Rectal smooth muscle tissue (tissue), 1 donor: ENCODE measurements at regions not wholly inside any gene's neighbourhood (a gene's known extent, or its start where the extent isn't known, plus 50 kb on each side); places are given as distances from the start of the nearest gene placed in this dataset.

ENCODE experiments used
- H3K27ac ChIP-seq: one replicate; pipeline ENCODE4 v1.7.0; 2013; ENCODE audit warnings: low read depth, low read length, inconsistent platforms
- H3K27me3 ChIP-seq: one replicate; pipeline ENCODE4 v1.7.0; 2013; ENCODE audit warnings: low read length; ENCODE audit not compliant: control insufficient read depth, insufficient read depth
- H3K36me3 ChIP-seq: one replicate; pipeline ENCODE4 v1.7.0; 2013; ENCODE audit warnings: low read length; ENCODE audit not compliant: control insufficient read depth, insufficient read depth
- H3K4me1 ChIP-seq: one replicate; pipeline ENCODE4 v1.7.0; 2013; ENCODE audit warnings: low read length; ENCODE audit not compliant: control insufficient read depth, insufficient read depth
- H3K4me3 ChIP-seq: one replicate; pipeline ENCODE4 v1.7.0; 2013; ENCODE audit warnings: low read length
- H3K9ac ChIP-seq: one replicate; pipeline ENCODE4 v1.7.0; 2013; ENCODE audit warnings: low read length

- Histone ChIP-seq H3K36me3 (no peaks in the 10 kb centered on the region), H3K9ac (no peak overlapping the region), H3K27me3 (no peaks in the 10 kb centered on the region), H3K4me3 (no peak overlapping the region), H3K4me1 (no peaks in the 10 kb centered on the region), H3K27ac (no peak overlapping the region)
These were observed 59.5 kb downstream of the FZD1 start for GRCh38 chr7:91323626-91324158.

- Histone ChIP-seq H3K36me3 (no peaks in the 10 kb centered on the region), H3K4me3 (no peak overlapping the region), H3K27ac (no peak overlapping the region), H3K4me1 (no peaks in the 10 kb centered on the region), H3K27me3 (no peaks in the 10 kb centered on the region), H3K9ac (no peak overlapping the region)
These were observed 60.4 kb downstream of the FZD1 start for GRCh38 chr7:91324663-91325062.

DNA sequence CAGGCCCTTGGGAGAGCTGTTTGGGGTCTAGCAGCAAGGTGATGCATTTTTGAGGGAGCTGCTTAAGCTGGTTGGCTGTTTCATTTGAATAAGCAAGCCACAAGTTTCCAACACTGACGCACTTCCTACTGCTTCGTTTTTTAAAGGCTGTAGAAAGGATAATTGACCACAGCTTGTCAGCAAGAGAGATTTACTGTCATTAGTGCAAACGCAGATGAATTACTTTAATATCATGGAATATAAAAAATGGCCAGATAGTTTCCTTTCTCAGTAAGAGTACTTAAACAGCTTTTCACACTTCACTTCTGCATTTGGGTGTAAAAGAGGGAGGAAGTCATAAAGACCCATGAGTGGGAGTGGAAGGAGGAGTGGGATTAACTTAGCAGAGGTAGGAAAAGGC, 61.5 kb downstream of the FZD1 start:
- H3K27ac ChIP-seq: no peak overlapping the region
- H3K36me3 ChIP-seq: no peaks in the 10 kb centered on the region
- H3K9ac ChIP-seq: no peak overlapping the region

GRCh38 chr7:91326516-91327199, 62.4 kb downstream of the FZD1 start:
- Histone ChIP-seq H3K9ac (no peak overlapping the region), H3K4me1 (no peaks in the 10 kb centered on the region), H3K36me3 (no peaks in the 10 kb centered on the region), H3K4me3 (no peak overlapping the region), H3K27ac (peak overlapping the region; percentile 9), H3K27me3 (no peaks in the 10 kb centered on the region)

More for the DNA sequence above, 61.5 kb downstream of the FZD1 start:
- H3K4me1 ChIP-seq: no peaks in the 10 kb centered on the region
- H3K27me3 ChIP-seq: no peaks in the 10 kb centered on the region
- no peak overlapping the region for H3K4me3 ChIP-seq

GRCh38 chr7:91327346-91327745, 63.1 kb downstream of the FZD1 start:
- no peak overlapping the region for H3K9ac ChIP-seq
- H3K27me3 ChIP-seq: no peaks in the 10 kb centered on the region
- no peak overlapping the region for H3K27ac ChIP-seq
- no peaks in the 10 kb centered on the region for H3K4me1 ChIP-seq
- no peaks in the 10 kb centered on the region for H3K36me3 ChIP-seq
- no peak overlapping the region for H3K4me3 ChIP-seq

- Histone ChIP-seq H3K9ac (no peak overlapping the region), H3K27ac (no peak overlapping the region), H3K4me1 (no peaks in the 10 kb centered on the region), H3K36me3 (no peaks in the 10 kb centered on the region), H3K27me3 (no peaks in the 10 kb centered on the region), H3K4me3 (no peak overlapping the region)
These were observed 65.3 kb downstream of the FZD1 start for GRCh38 chr7:91329571-91329970.

GRCh38 chr7:91330191-91330808, 66.1 kb downstream of the FZD1 start:
- Histone ChIP-seq H3K27ac (no peak overlapping the region), H3K9ac (no peak overlapping the region), H3K4me3 (no peak overlapping the region), H3K36me3 (no peaks in the 10 kb centered on the region), H3K4me1 (no peaks in the 10 kb centered on the region), H3K27me3 (no peaks in the 10 kb centered on the region)

DNA sequence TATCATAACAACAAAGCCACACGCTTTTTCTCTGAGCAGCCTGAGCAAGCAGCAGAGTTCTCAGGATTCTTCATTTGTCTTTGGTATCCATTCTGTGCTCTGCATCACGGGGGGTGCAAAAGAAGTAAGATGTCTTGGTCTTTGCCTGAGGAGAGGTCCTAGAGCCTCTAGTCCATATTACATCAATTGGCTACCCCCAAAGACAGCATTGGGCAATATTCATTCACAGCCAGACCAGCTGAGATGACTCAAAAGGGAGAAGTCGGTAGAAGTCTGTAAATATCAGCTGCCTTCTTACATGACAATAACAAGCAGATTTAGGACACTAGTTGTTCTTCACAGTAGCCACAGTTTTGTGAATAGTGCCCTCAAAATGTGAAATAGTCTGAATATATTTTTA, 66.6 kb downstream of the FZD1 start:
- H3K36me3 ChIP-seq: no peaks in the 10 kb centered on the region
- H3K27me3 ChIP-seq: no peaks in the 10 kb centered on the region
- H3K9ac ChIP-seq: no peak overlapping the region
- H3K27ac ChIP-seq: no peak overlapping the region
- H3K4me1 ChIP-seq: no peaks in the 10 kb centered on the region
- H3K4me3 ChIP-seq: no peak overlapping the region

DNA sequence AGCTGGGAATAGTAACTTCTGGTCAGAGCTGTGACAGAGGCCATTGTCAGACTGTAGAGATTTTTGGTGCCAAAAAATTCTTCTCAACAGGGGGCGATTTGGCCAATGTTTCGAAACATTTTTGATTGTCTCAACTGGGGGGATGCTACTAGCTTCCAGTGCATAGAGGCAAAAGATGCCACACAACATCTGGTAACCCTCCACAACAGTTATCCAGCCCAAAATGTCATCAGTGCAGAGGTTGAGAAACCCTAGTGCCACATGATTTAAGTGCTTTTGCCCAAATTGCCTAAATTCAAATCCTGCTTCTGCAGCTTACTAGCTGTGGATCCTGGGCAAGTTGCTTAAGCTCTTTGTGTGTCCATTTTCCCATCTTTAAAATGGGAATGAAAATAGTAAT, 71.9 kb downstream of the FZD1 start:
- Histone ChIP-seq H3K9ac (no peak overlapping the region), H3K4me1 (no peaks in the 10 kb centered on the region), H3K36me3 (no peaks in the 10 kb centered on the region), H3K27me3 (no peaks in the 10 kb centered on the region), H3K4me3 (no peak overlapping the region), H3K27ac (no peak overlapping the region)

GRCh38 chr7:91338226-91339020, 74.2 kb downstream of the FZD1 start:
- H3K27me3 ChIP-seq: no peaks in the 10 kb centered on the region

GRCh38 chr7:91342346-91342745, 78.1 kb downstream of the FZD1 start:
- Histone ChIP-seq H3K36me3 (no peaks in the 10 kb centered on the region), H3K4me3 (no peak overlapping the region), H3K4me1 (no peaks in the 10 kb centered on the region), H3K27ac (no peak overlapping the region), H3K27me3 (no peaks in the 10 kb centered on the region), H3K9ac (no peak overlapping the region)

More at GRCh38 chr7:91338226-91339020, 74.2 kb downstream of the FZD1 start:
- no peak overlapping the region for H3K27ac ChIP-seq
- no peak overlapping the region for H3K9ac ChIP-seq
- H3K4me1 ChIP-seq: no peaks in the 10 kb centered on the region
- no peaks in the 10 kb centered on the region for H3K36me3 ChIP-seq
- H3K4me3 ChIP-seq: no peak overlapping the region

DNA sequence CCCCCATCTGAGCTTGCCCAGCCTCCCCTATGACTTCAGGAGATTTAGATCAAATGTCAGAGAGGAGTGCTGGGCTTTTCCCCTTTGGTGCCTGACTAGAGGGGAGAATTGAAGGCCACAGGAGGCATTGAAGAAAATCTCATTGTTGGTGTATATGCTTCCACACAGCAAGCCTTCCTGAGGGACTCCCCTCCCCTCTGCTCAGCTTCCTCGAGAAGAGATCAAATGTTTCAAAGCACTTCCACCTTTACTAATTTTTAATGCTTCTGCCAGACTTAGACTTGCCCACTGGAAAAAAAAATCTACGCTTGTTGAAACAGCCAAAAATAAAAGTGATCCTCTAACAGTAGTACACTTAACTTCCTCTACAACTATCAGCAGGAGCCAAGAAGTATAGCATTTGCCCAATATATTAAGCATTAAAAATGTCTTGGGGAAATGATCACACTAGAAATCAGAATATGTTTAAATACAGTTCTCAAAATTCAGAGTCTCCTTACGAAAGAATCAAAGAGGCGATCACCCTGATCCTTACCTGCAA, 79.3 kb downstream of the FZD1 start:
- no peak overlapping the region for H3K9ac ChIP-seq
- H3K4me1 ChIP-seq: no peaks in the 10 kb centered on the region
- H3K4me3 ChIP-seq: no peak overlapping the region
- no peak overlapping the region for H3K27ac ChIP-seq
- no peaks in the 10 kb centered on the region for H3K27me3 ChIP-seq
- no peaks in the 10 kb centered on the region for H3K36me3 ChIP-seq
